ENCODE measurements at regions not wholly inside any gene's neighbourhood (a gene's known extent, or its start where the extent isn't known, plus 50 kb on each side); places are given as distances from the start of the nearest gene placed in this dataset.
"Not testable (repeated sequence)": the region's sequence is repeated elsewhere in the genome, so short reads cannot be mapped to it uniquely, and the experiment has no call there.

- TF ChIP-seq, protein P1, sequence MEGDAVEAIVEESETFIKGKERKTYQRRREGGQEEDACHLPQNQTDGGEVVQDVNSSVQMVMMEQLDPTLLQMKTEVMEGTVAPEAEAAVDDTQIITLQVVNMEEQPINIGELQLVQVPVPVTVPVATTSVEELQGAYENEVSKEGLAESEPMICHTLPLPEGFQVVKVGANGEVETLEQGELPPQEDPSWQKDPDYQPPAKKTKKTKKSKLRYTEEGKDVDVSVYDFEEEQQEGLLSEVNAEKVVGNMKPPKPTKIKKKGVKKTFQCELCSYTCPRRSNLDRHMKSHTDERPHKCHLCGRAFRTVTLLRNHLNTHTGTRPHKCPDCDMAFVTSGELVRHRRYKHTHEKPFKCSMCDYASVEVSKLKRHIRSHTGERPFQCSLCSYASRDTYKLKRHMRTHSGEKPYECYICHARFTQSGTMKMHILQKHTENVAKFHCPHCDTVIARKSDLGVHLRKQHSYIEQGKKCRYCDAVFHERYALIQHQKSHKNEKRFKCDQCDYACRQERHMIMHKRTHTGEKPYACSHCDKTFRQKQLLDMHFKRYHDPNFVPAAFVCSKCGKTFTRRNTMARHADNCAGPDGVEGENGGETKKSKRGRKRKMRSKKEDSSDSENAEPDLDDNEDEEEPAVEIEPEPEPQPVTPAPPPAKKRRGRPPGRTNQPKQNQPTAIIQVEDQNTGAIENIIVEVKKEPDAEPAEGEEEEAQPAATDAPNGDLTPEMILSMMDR (IDR thresholded peaks at IDR 0.05; ENCODE audit: low read depth, low read length, missing input control): not testable (repeated sequence)
- TF ChIP-seq HNF4G (IDR thresholded peaks at IDR 0.05); RAD21 (IDR thresholded peaks at IDR 0.05); HNF4A (conservative IDR thresholded peaks at IDR 0.05); SP1 (IDR thresholded peaks at IDR 0.05); ATF3 (IDR thresholded peaks at IDR 0.05); GABPA (IDR thresholded peaks at IDR 0.05 in 1 of 2, conservative IDR thresholded peaks at IDR 0.05 in 1 of 2); TAF1 (conservative IDR thresholded peaks at IDR 0.05); ZBTB33 (IDR thresholded peaks at IDR 0.05); YY1 (IDR thresholded peaks at IDR 0.05); FOXA1 (IDR thresholded peaks at IDR 0.05); RXRA (IDR thresholded peaks at IDR 0.05): not testable (repeated sequence)
- TF ChIP-seq, protein P2, sequence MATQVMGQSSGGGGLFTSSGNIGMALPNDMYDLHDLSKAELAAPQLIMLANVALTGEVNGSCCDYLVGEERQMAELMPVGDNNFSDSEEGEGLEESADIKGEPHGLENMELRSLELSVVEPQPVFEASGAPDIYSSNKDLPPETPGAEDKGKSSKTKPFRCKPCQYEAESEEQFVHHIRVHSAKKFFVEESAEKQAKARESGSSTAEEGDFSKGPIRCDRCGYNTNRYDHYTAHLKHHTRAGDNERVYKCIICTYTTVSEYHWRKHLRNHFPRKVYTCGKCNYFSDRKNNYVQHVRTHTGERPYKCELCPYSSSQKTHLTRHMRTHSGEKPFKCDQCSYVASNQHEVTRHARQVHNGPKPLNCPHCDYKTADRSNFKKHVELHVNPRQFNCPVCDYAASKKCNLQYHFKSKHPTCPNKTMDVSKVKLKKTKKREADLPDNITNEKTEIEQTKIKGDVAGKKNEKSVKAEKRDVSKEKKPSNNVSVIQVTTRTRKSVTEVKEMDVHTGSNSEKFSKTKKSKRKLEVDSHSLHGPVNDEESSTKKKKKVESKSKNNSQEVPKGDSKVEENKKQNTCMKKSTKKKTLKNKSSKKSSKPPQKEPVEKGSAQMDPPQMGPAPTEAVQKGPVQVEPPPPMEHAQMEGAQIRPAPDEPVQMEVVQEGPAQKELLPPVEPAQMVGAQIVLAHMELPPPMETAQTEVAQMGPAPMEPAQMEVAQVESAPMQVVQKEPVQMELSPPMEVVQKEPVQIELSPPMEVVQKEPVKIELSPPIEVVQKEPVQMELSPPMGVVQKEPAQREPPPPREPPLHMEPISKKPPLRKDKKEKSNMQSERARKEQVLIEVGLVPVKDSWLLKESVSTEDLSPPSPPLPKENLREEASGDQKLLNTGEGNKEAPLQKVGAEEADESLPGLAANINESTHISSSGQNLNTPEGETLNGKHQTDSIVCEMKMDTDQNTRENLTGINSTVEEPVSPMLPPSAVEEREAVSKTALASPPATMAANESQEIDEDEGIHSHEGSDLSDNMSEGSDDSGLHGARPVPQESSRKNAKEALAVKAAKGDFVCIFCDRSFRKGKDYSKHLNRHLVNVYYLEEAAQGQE (IDR thresholded peaks at IDR 0.05): not testable (repeated sequence)
- TF ChIP-seq, protein P3, sequence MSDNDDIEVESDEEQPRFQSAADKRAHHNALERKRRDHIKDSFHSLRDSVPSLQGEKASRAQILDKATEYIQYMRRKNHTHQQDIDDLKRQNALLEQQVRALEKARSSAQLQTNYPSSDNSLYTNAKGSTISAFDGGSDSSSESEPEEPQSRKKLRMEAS (IDR thresholded peaks at IDR 0.05): not testable (repeated sequence)
These were observed 1026.4 kb upstream of the PCDH10 start for GRCh38 chr4:132122741-132123140.

All from liver (tissue), 3 donors.